Pons (tissue), 1 donor: ENCODE measurements at regions not wholly inside any gene's neighbourhood (a gene's known extent, or its start where the extent isn't known, plus 50 kb on each side); places are given as distances from the start of the nearest gene placed in this dataset.
A peak's percentile ranks its signal among the peaks of the same experiment; 100 is the strongest.
"Not testable (repeated sequence)": the region's sequence is repeated elsewhere in the genome, so short reads cannot be mapped to it uniquely, and the experiment has no call there.

ENCODE experiments used
- DNase-seq: peaks from one replicate; pipeline ENCODE4 v3.0.0-alpha.2; 2016; ENCODE audit warnings: low spot score

DNA sequence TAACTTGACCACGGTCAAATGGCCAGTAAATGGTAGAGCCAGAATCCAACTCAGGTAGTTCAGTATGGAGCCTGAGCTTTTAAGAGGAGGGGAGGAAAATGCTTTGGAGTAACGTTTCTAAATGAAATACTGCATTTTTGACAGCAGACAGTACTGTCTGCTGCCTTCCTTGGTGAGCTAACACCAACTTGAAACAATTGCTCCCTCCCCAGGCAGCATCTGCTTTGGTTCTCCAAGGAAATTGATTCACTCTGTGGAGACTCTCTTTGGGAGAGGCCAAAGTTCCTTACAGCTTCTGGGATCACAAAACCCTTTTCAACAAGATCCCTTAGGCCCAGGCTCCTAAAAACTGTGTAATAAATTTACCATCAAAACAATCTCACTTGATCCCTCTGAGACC, 75.2 kb upstream of the SSBP2 start:
- no peak for DNase-seq

- no peak for DNase-seq
These were observed 74.3 kb upstream of the SSBP2 start for GRCh38 chr5:81825237-81825636.

DNA sequence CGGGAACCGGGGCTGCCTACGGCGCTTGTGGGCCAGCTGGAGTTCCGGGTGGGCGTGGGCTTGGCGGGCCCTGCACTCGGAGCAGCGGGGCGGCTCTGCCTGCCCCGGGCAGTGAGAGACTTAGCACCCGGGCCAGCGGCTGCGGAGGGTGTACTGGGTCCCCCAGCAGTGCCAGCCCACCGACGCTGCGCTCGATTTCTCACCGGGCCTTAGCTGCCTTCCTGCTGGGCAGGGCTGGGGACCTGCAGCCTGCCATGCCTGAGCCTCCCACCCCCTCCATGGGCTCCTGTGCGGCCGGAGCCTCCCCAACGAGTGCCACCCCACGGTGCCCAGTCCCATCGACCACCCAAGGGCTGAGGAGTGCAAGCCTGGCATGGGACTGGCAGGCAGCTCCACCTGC, 72.8 kb upstream of the SSBP2 start:
- not testable (repeated sequence) for DNase-seq

DNA sequence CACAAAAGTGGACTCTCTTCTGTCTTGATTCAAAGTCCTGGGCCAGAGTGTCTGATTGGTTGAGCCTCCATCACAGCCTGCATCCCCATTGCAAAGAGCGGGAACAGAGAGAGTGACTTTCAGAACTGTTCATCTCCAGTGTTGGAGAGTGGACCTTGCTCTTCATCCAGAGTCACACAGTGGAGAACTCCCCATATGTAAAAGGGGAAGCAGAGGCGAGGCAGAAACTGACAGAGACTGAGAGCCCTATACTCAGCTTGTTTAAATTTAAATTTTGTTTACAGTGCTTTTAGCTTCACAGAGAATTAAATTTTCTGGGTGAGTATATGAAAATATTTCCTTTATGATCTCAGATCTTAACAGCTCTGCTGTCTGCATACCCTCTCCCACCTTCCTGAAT, 70.0 kb upstream of the SSBP2 start:
- peak; percentile 39 for DNase-seq

GRCh38 chr5:81820318-81820636, 69.4 kb upstream of the SSBP2 start:
- DNase-seq = no peak

DNA sequence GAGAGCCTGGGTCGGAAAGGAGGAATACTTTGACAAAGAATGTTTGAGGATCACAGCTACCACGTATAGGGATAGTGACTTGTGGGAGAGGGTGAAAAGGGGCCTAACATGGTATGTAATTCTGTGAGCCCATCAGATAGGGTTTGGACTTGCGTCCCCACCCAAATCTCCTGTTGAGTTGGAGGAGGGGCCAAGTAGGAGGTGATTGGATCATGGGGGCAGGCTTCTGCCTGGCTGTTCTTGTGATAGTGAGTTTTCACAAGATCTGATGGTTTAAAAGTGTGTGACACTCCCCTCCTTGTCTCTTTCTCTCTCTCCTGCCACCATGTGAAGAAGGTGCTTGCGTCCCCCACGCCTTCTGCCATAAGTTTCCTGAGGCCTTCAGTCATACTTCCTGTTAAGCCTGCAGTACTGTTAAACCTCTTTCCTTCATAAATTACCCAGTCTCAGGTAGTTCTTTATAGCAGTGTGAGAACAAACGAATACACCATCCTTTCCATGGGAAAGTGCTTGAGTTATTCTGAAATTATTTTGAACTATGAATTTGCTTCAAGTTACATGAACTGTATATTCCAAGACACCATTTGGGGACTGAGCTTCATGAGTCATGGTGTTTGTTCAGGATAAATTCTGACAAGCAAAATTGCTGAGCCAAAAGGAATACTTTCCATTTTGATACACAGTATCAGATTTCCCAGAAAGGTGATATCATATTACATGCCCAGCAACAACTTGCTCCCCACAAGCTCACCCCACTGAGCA, 68.8 kb upstream of the SSBP2 start:
- DNase-seq = no peak

GRCh38 chr5:81817980-81818379, 67.1 kb upstream of the SSBP2 start:
- DNase-seq = no peak

DNA sequence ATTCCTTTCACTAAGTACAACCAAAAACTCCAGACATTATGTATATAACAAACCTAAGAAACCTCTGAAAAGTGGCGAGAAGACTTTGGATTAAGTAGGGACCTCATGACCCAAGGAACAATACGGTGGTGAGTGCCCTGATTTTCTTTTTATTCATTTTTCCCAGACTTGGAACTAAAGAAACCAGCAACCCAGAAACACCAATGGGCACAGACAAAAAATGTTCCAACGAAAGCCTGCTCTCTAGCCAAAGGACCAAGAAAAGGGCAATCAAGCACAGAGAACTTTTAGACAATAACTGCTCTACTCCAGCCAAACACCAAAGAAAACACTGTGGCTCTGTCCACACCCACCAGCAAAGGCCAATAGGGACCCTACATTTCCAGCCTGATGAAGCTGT, 66.2 kb upstream of the SSBP2 start:
- DNase-seq = peak; percentile 32

GRCh38 chr5:81815321-81815720, 64.4 kb upstream of the SSBP2 start:
- DNase-seq = no peak

DNA sequence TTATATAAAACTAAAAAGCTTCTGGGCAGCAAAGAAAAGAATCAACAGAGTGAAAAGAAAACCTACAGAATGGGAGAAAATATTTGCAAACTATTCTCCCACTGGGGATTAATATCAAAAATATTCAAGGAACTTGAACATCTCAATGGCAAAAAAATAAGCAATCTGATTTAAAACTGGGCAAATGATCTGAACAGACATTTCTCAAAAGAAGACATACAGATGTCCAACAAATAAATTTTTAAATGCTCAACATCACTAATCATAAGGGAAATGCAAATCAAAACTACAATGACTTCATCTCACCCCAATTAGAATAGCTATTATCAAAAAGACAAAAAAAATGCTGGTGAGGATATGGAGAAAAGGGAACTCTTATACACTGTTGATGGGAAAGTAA, 57.2 kb upstream of the SSBP2 start:
- DNase-seq = no peak

GRCh38 chr5:81805086-81805485, 54.2 kb upstream of the SSBP2 start:
- no peak for DNase-seq

- no peak for DNase-seq
These were observed 52.9 kb upstream of the SSBP2 start for GRCh38 chr5:81803812-81804211.

- DNase-seq = no peak
These were observed 51.7 kb upstream of the SSBP2 start for GRCh38 chr5:81802625-81803024.

- no peak for DNase-seq
These were observed 51.1 kb upstream of the SSBP2 start for GRCh38 chr5:81802020-81802419.

DNA sequence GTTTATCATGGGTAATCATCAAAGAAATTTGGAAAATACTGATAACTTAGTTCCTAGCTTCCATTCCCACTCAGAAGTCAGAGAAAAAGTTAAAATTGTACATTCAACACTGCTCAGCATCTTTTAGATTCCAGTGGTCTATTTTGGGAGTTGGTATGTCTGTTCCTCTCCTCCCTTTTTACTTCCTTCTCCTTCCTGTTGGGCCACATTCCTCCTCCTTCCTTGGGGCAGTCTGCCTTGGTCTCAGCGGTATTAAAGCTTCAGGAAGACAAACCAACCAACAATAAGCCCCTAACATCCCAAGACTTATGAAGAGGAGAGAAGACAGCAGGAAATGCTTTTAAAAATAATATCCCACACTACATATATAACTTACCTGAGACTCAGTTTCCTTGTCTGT, 49.9 kb upstream of the SSBP2 start:
- DNase-seq = no peak
